HG02973 (cell line): ENCODE measurements at regions not wholly inside any gene's neighbourhood (a gene's known extent, or its start where the extent isn't known, plus 50 kb on each side); places are given as distances from the start of the nearest gene placed in this dataset.
A peak's percentile ranks its signal among the peaks of the same experiment; 100 is the strongest.

Experiments
- ATAC-seq: cut with Tn5 transposase; IDR thresholded peaks from one replicate; pipeline ENCODE4 v1.9.1; 2021; ENCODE audit warnings: moderate library complexity; ENCODE audit not compliant: unreplicated experiment

- no peak for ATAC-seq
Measured at GRCh38 chr4:67236788-67237187, 308.5 kb downstream of the CENPC start.

GRCh38 chr4:67236318-67236717 is 309.0 kb downstream of the CENPC start:
- ATAC-seq, result no peak

GRCh38 chr4:67234296-67234695 is 311.0 kb downstream of the CENPC start:
- ATAC-seq, result no peak

GRCh38 chr4:67229148-67229547 is 316.2 kb downstream of the CENPC start:
- no peak for ATAC-seq

- ATAC-seq, result no peak
Measured at GRCh38 chr4:67220861-67221260, 324.4 kb downstream of the CENPC start.

- ATAC-seq, result no peak
Measured at GRCh38 chr4:67218883-67219282, 326.4 kb downstream of the CENPC start.

GRCh38 chr4:67207941-67208441 is 337.3 kb downstream of the CENPC start:
- no peak for ATAC-seq

GRCh38 chr4:67204441-67204840 is 340.9 kb downstream of the CENPC start:
- no peak for ATAC-seq

GRCh38 chr4:67201334-67201733 is 344.0 kb downstream of the CENPC start:
- ATAC-seq, result peak; percentile 49

- ATAC-seq, result peak; percentile 59
Measured at GRCh38 chr4:67198727-67199126, 346.6 kb downstream of the CENPC start.

GRCh38 chr4:67167849-67168248 is 377.5 kb downstream of the CENPC start:
- no peak for ATAC-seq

GRCh38 chr4:67162690-67163089 is 382.6 kb downstream of the CENPC start:
- ATAC-seq, result no peak

- no peak for ATAC-seq
Measured at GRCh38 chr4:67161311-67161710, 384.0 kb downstream of the CENPC start.

GRCh38 chr4:67160394-67160793 is 384.9 kb downstream of the CENPC start:
- no peak for ATAC-seq

- ATAC-seq, result no peak
Measured at GRCh38 chr4:67158666-67159065, 386.6 kb downstream of the CENPC start.

GRCh38 chr4:67152976-67153375 is 392.3 kb downstream of the CENPC start:
- no peak for ATAC-seq

- no peak for ATAC-seq
Measured at GRCh38 chr4:67151376-67152343, 393.6 kb downstream of the CENPC start.

- ATAC-seq, result no peak
Measured at GRCh38 chr4:67141586-67141985, 403.7 kb downstream of the CENPC start.

GRCh38 chr4:67134616-67135015 is 410.7 kb downstream of the CENPC start:
- ATAC-seq, result no peak

- no peak for ATAC-seq
Measured at GRCh38 chr4:67133162-67133561, 412.1 kb downstream of the CENPC start.

- peak; percentile 99 for ATAC-seq
Measured at GRCh38 chr4:67131224-67131623, 414.1 kb downstream of the CENPC start.

GRCh38 chr4:67130411-67130810 is 414.9 kb downstream of the CENPC start:
- ATAC-seq, result no peak
